ENCODE measurements at regions not wholly inside any gene's neighbourhood (a gene's known extent, or its start where the extent isn't known, plus 50 kb on each side); places are given as distances from the start of the nearest gene placed in this dataset.

DNA sequence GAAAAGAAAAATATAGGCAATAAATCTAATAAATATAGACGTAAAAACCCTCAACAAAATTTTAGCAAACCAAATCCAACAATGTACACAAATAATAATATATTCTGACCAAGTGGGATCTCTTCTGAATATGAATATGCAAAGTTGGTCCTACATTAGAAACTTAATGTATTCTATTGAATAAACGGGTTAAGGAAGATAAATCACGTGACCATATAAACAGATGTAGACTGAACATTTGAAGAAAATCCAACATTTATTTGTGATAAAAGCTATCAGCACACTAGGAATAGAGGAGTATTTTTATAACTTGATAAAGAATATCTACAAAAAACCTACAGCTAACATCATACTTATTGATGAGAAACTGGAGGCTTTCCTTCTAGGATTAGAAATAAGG lies 502.8 kb upstream of the KIF2B start:
- TF ChIP-seq, protein P1, sequence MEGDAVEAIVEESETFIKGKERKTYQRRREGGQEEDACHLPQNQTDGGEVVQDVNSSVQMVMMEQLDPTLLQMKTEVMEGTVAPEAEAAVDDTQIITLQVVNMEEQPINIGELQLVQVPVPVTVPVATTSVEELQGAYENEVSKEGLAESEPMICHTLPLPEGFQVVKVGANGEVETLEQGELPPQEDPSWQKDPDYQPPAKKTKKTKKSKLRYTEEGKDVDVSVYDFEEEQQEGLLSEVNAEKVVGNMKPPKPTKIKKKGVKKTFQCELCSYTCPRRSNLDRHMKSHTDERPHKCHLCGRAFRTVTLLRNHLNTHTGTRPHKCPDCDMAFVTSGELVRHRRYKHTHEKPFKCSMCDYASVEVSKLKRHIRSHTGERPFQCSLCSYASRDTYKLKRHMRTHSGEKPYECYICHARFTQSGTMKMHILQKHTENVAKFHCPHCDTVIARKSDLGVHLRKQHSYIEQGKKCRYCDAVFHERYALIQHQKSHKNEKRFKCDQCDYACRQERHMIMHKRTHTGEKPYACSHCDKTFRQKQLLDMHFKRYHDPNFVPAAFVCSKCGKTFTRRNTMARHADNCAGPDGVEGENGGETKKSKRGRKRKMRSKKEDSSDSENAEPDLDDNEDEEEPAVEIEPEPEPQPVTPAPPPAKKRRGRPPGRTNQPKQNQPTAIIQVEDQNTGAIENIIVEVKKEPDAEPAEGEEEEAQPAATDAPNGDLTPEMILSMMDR (IDR thresholded peaks at IDR 0.05): no peak
- TF ChIP-seq POLR2AphosphoS5 (IDR thresholded peaks at IDR 0.05; ENCODE audit: low read depth, low read length) (no peak), TCF12 (IDR thresholded peaks at IDR 0.05) (no peak), CHD2 (IDR thresholded peaks at IDR 0.05; ENCODE audit: low read length, partially characterized antibody) (no peak), NFIC (IDR thresholded peaks at IDR 0.05; ENCODE audit: borderline replicate concordance) (no peak)
- TF ChIP-seq, protein P2, sequence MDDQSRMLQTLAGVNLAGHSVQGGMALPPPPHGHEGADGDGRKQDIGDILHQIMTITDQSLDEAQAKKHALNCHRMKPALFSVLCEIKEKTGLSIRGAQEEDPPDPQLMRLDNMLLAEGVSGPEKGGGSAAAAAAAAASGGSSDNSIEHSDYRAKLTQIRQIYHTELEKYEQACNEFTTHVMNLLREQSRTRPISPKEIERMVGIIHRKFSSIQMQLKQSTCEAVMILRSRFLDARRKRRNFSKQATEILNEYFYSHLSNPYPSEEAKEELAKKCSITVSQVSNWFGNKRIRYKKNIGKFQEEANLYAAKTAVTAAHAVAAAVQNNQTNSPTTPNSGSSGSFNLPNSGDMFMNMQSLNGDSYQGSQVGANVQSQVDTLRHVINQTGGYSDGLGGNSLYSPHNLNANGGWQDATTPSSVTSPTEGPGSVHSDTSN (IDR thresholded peaks at IDR 0.05): no peak
